ENCODE measurements at regions not wholly inside any gene's neighbourhood (a gene's known extent, or its start where the extent isn't known, plus 50 kb on each side); places are given as distances from the start of the nearest gene placed in this dataset.

GRCh38 chr4:126553248-126553647, 1079.5 kb upstream of the INTU start:
- TF ChIP-seq CTCF (IDR thresholded peaks at IDR 0.05; ENCODE audit: low read depth, low read length) (no peak), EZH2phosphoT487 (IDR thresholded peaks at IDR 0.05; ENCODE audit: low read depth) (no peak)
